HUDEP-2 (cell line): ENCODE measurements at regions not wholly inside any gene's neighbourhood (a gene's known extent, or its start where the extent isn't known, plus 50 kb on each side); places are given as distances from the start of the nearest gene placed in this dataset.
A peak's percentile ranks its signal among the peaks of the same experiment; 100 is the strongest.

Experiments used
- DNase-seq, 76 experiments: peaks; one replicate each; lab custom pipeline; 2025; ENCODE audit not compliant: unreplicated experiment in 76 of 76; lab: John Stamatoyannopoulos, UW

DNA sequence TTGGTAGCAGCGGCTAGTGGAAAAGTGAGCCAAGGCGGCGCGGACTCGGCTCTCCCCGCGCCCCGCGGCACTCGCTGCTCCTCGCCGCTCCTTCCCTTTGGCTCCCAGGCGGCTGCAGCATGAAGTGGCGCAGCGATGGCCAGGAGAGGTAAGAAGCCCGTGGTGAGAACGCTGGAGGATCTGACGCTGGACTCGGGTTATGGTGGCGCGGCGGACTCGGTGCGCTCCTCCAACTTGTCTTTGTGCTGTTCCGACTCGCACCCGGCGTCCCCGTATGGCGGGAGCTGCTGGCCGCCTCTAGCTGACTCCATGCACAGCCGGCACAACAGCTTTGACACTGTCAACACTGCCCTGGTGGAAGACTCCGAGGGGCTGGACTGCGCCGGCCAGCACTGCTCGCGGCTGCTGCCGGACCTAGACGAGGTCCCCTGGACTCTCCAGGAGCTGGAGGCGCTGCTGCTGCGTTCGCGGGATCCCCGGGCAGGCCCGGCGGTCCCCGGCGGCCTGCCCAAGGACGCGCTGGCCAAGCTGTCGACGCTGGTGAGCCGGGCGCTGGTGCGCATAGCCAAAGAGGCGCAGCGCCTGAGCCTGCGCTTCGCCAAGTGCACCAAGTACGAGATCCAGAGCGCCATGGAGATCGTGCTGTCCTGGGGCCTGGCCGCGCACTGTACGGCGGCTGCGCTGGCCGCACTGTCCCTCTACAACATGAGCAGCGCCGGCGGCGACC lies 225.6 kb upstream of the CRY1 start:
- no peak for DNase-seq

GRCh38 chr12:107319533-107320032 lies 226.2 kb upstream of the CRY1 start:
- DNase-seq: no peak

DNA sequence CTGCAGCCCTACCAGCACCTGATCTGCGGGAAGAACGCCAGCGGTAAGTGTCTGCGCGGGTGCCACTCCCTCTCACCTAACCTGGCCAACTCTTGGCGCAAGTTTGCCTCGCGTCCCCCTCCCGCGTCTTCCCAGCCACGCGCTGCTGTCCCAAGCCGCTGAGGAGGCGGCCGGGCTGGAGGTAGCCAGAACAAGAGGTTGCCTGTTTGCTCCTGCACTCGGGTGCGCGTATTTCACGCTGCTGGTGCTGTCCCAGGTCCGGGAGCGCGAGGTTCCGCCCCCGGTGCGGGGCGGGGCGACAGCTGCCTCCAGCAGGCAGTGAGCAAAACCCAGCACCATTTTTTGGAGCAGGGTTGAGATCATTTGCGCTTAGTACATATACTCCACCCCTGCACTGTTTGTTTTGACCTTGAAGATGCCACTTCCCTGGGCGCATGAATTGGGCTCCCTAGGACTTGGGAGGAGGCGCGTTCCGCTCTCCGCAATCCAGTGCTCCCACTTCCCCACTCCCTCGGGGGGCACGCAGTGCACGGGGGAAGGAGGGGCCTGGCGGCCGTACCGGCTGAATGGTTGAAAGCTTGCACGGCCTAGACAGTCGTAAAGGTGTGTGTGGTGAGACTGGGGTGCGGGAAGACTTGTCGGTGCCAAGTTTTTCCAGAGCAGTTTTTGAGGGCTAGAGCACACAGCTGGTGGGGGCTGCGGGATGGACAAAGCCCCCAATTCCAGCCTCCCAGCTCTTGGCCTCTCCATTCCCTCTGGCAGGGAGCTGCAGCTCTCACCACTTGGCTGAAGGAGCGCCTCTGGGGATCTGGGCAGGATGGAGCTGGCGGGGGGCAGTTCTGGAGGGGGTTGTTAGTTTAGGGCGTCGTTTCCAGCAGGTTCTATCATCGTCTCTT lies 226.9 kb upstream of the CRY1 start:
- DNase-seq: no peak

GRCh38 chr12:107320929-107321631 lies 227.7 kb upstream of the CRY1 start:
- DNase-seq: no peak

DNA sequence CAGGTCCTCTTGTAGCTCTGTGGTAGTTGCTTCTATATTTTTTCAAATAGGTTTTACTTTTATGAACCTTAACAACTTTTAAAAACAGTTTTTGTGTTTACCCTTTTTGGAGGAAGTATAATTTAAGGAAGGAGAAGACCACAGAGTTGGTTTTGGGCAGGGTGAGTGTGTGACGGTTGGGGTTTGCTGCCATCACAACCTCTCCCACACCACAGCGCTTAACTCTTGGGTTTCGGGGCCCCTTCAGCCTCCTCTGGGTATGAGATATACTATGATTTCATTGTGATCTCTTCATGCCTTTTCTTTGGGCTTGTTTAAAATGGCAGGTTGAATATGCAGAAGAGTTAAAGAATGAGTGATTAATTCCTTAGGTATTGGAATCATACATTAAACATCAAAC lies 228.7 kb upstream of the CRY1 start:
- DNase-seq: no peak

GRCh38 chr12:107325075-107325608 lies 231.8 kb upstream of the CRY1 start:
- no peak for DNase-seq

DNA sequence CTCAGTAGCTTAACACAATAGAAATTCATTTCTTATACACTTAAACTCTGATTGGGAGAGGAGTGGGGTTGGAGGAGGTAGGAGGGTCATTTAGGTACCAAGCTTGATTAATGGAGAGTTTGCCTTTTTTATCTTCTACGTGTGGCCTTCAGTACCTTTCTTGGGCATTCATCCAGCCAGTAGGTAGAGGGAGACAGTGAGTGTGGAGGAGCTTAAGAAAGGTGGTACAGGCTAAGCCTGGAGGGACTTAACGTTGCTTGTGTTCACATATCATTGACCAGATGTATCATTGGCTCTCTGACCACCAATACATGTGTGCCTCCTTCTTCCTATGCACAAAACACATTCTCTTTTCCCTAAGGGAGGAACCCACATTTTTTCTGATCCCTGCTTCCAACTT lies 232.9 kb upstream of the CRY1 start:
- DNase-seq: no peak

- no peak for DNase-seq
Observed at GRCh38 chr12:107327651-107328182, 234.4 kb upstream of the CRY1 start.

DNA sequence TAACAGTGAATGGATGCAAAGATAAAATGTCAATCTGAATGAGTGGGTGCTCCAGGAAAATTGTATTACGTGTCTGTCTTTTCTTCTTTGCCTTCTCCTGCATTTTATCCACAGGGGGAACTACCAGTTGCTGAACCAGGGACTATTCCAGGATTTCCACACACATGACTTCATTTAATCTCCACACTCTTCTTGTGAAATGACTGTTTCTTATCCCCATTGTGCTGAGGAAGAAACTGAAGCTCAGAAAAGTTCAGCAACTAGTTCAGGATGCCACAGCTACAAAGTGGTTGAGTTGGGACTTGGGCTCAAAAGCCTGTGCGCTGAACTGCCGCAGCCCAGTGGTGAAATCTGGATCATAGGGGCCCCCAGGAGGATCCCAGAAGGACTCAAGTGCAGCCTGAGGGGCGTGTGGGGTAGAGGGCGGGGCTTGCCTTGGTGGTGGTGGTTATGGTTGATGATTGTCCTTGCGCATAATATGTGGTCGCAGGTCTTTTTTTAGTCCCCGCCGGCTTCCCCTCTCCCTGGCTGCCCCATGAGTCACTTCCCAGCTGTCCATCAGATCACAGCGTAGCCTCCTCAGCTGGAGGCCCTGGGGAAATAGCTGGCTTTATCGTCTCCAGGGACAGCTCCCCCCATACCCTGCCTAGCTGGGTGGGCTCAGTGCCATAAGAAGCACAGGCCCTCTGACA lies 235.2 kb upstream of the CRY1 start:
- DNase-seq: no peak

DNA sequence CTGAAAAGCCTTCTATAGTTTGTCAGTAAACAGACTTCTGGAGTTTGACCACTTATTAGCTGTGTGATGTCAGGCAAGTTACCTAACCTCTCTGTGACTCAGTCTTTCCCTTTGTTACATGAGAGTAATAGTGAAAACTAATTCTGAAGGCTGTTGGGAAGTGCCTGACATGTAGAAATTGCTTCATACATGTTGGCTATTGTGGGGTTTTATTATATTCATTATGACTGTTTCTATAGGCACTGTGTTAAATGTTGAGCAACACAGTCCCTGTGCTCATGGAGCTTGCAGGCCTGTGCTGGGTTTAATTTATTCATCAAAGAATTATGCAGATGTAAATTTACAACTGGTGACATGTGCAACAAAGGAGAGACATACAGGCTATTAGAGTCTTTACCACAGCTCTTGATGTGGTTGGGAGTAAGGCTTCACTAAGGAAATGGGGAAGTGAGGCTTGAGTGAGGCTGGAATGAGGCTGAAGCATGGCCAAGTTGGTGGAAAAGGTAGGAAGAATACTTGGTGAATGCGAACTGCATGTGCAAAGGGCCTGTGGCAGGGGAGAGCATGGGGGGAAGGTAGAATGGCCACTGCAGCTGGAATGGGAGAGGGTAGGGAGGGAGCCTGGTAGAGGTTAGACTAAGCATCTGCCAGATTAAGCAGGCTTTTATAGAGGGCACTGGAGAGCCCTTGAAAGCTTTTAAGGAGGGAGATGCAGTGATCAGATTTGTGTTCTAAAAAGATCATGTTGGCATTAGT lies 236.4 kb upstream of the CRY1 start:
- no peak for DNase-seq

DNA sequence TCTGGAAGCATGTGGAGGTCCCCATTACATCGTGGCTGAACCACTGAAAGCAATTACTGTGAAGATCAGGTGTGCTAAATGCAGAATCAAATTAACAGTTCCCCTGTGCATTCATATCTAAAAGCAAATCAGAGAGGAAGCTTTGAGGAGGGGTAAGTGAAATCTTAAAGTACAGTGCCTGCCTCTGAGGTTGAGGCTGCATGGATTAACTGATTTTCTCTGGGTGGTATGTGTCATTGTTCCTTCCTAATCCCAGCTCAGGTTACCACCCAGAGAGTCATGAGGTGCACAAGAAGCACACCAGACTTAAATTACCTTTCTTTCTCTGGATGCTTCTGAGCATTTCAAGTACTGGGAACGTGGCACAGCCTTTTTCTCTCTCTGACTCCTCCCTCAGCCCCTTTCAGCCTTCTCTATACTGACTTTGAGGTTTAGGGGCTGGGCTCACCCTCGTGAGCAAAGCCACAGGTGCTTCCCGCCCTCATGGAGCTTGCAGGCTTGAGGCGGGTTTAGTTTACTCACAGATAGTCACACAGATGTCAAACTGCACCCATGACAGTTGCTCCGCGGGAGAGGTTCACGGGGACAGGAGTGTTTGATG lies 237.6 kb upstream of the CRY1 start:
- no peak for DNase-seq

DNA sequence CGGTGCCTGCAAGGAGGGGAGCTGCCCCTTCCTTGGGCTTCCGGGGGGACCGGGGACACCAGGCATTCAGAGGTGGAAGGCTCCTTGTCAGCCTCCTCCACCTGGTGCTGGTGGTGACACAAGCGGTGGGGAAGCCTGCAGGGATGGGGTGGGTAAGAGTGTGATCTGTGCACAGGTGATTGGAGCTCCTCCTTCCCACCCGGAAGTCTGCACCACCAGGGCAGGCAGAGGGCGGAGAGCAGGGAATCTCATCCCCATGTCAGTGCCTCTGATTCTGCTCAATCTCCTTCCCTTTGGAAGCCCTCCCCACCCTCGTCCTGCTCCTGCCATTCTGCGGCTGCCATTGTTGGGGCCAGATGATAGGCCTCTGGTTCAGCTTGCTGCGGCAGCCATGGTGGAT lies 238.1 kb upstream of the CRY1 start:
- no peak for DNase-seq

GRCh38 chr12:107331912-107332311 lies 238.6 kb upstream of the CRY1 start:
- no peak for DNase-seq

DNA sequence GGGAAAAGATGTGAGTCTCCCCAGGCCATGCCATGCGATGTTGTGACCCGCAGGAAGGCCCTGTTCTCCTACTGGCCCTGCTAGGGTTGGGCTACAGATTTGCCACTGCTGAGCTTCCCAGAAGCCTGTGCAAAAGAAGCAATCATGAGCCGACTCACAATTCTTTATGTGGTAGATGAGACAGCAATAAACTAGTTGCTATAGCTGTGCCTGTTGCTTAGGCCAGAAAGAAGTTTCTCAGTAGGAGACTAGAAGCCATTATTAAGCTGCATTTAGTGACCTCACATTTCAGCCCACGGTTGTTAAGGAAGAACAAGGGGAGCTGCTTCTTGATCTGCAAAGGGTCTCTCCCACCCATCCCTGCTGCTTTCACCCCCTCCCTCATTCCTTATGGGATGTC lies 239.4 kb upstream of the CRY1 start:
- DNase-seq: no peak

DNA sequence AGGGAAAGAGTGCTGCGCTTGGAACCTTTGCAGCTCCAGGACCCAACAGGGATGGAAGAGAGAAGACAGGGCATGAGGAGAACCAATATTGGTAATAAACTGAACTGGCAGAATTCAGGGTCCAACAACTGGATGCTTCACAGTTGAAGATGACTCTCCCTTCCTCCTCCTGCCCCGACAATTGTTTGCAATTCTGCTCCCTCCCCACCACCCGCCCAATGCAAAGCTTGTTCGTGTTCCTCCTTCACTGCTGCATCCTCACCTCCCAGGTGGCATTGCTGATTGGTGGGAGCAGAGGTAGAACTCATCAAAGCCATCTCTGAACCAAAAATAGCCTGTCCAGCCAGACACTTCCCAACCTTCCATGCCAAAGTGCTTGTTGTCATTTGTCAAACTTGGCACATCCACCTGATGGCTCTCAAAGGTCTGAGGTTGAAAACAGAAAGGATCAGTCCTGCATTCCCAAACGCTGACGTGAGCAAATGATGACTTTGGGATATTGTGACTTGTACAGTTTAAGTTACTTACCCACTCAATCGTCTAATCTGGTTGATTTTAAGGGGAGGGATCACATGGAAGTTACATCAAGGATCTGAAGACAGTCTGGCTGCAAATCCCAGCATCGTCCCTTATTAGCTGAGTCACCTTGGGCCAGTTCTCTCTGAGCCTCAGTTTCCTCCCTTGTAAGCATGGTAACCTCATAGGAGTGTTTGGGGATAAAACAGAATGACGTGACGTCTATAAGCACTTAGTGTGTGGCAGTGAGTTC lies 242.6 kb upstream of the CRY1 start:
- DNase-seq: no peak

DNA sequence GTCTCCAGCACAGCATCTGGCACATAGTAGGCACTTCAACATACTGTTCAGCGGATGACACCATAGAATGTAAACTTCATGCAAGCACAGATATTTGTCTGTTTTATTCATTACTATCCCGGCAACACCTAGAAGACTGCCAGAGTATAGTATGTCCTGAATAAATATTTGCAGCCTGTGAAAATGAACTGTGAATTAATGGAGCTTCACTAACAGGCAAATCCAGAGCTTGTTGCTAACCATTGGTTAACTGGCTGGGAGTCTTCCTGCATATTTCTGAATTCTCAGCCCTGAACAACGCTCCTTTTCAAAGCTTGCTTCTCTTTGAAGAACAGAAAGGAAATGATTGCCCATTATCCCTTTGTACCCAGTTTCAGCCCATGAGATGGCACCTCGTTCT lies 243.3 kb upstream of the CRY1 start:
- no peak for DNase-seq

- DNase-seq: no peak
Observed at GRCh38 chr12:107337346-107338095, 244.2 kb upstream of the CRY1 start.

DNA sequence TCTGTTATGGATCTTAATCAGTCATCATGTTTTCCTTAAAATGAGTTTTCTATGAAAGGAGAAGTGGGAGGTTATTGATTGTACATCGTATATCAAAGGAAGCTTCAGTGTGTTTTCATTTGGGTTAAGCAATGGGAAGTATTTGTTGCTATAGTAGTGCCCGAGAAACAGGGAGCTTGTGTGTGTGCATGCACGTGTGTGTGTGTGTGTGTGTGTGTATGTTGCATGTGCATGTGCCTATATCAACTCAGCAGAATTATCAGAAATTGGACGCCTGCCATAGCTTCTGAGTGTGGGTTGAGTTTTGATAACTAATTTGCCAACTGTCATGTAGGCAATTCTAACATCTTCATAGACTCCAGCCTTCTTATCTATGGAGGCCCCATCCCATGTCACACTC lies 246.1 kb upstream of the CRY1 start:
- peak in 4 of 76 experiments; percentile 2 to 34 (median 15) for DNase-seq
